ENCODE measurements at regions not wholly inside any gene's neighbourhood (a gene's known extent, or its start where the extent isn't known, plus 50 kb on each side); places are given as distances from the start of the nearest gene placed in this dataset.

DNA sequence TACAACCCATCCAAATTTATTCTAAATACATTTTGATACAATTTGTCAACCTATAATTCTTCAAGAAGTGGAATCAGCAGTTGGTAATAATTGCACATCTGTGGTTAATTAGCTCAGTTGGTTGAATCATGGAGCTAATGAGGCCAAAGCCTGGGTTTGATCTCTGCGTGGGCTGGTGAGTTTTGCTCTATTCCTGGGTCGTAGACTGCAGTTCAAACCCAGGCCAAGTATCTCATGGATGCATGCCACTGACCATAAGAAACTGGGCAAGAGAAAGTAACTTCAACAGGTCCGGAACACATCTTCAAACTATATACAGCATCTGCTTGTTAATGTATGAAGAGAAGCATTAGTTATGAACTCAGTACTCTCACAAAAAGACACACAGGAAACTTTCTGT, 779.7 kb downstream of the USP25 start:
- Mint-ChIP-seq H3K27me3 (ENCODE audit: insufficient read depth) (no peaks in the 10 kb centered on the region; the same call in 1 of the 2 replicates), H3K4me1 (ENCODE audit: low read depth) (peaks cover 17% of the 10 kb centered on the region), H3K9me3 (no peaks in the 10 kb centered on the region), H3K4me3 (no peak overlapping the region), H3K36me3 (ENCODE audit: low read depth) (no peaks in the 10 kb centered on the region; the same call in 1 of the 2 replicates), H3K27ac (peak overlapping the region; percentile 59)
- peak; percentile 35 for DNase-seq
- TF ChIP-seq, protein P1, sequence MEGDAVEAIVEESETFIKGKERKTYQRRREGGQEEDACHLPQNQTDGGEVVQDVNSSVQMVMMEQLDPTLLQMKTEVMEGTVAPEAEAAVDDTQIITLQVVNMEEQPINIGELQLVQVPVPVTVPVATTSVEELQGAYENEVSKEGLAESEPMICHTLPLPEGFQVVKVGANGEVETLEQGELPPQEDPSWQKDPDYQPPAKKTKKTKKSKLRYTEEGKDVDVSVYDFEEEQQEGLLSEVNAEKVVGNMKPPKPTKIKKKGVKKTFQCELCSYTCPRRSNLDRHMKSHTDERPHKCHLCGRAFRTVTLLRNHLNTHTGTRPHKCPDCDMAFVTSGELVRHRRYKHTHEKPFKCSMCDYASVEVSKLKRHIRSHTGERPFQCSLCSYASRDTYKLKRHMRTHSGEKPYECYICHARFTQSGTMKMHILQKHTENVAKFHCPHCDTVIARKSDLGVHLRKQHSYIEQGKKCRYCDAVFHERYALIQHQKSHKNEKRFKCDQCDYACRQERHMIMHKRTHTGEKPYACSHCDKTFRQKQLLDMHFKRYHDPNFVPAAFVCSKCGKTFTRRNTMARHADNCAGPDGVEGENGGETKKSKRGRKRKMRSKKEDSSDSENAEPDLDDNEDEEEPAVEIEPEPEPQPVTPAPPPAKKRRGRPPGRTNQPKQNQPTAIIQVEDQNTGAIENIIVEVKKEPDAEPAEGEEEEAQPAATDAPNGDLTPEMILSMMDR (IDR thresholded peaks at IDR 0.05) = no peak

DNA sequence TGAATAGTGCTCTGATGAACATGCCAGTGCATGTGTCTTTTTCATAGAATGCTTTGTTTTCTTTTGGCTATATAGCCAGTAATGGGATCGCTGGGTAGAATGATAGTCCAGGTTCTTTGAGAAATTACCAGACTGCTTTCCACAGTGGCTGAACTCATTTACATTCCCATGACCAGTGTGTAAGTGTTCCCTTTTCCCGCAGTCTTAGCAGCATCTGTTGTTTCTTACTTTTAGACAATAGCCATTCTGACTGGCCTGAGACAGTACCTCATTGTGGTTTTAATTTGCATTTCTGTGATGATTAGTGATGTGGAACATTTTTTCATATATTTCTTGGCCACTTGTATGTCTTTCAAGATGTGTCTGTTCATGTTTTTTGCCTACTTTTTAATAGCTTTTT, 784.5 kb downstream of the USP25 start:
- no peaks in the 10 kb centered on the region; the same call in 1 of the 2 replicates for H3K27me3 Mint-ChIP-seq (ENCODE audit: insufficient read depth)
- peaks cover 21% of the 10 kb centered on the region for H3K4me1 Mint-ChIP-seq (ENCODE audit: low read depth)
- H3K36me3 Mint-ChIP-seq (ENCODE audit: low read depth) = no peaks in the 10 kb centered on the region; the same call in 1 of the 2 replicates
- no peak for DNase-seq
- H3K9me3 Mint-ChIP-seq = no peaks in the 10 kb centered on the region
- no peak overlapping the region for H3K27ac Mint-ChIP-seq
- no peak overlapping the region for H3K4me3 Mint-ChIP-seq
- TF ChIP-seq, protein P1 (IDR thresholded peaks at IDR 0.05) = no peak

DNA sequence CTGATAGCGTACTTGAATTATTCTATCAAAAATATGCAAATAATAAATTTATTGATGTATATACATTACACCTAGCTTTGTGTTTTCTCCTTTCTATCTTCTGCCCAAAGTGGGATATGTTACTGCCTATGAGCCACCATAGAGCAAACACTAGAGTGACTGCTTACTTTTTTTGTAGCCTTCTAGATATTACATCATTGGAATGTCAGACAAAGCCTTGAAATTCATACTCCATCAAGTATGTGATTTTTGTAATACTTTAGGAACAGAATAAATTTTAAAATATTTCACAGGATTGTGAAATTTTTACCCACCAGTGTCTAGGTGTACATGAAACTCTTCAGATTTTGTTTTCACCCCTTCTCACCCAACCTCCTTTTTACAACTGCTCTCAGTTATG, 787.6 kb downstream of the USP25 start:
- TF ChIP-seq, protein P1 (IDR thresholded peaks at IDR 0.05) = no peak
- H3K4me1 Mint-ChIP-seq (ENCODE audit: low read depth) = peaks cover 18% of the 10 kb centered on the region
- no peaks in the 10 kb centered on the region; the same call in 1 of the 2 replicates for H3K27me3 Mint-ChIP-seq (ENCODE audit: insufficient read depth)
- DNase-seq = no peak
- H3K27ac Mint-ChIP-seq = no peak overlapping the region
- no peaks in the 10 kb centered on the region for H3K36me3 Mint-ChIP-seq (ENCODE audit: low read depth)
- H3K4me3 Mint-ChIP-seq = no peak overlapping the region
- H3K9me3 Mint-ChIP-seq = no peaks in the 10 kb centered on the region

DNA sequence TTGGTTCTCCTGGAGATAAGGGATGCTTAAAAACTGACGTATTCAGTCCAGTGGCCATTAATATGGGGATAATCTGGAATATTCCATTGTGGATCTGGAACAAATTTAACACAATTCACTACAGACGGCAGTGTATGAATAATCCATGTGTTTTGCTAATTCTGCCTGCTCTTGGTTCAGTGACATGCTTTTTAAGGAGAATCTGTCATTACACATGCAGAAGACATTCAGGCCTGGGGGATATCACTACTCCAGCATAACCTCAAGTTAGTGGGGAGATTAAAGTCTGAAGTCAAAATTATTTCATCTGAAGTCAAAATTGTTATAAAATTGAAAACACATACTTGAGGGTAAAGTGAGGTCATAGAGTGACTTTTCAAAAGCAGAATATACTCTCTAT, 789.3 kb downstream of the USP25 start:
- Mint-ChIP-seq H3K4me3 (no peak overlapping the region), H3K4me1 (ENCODE audit: low read depth) (peaks cover 33% of the 10 kb centered on the region), H3K27ac (no peak overlapping the region), H3K27me3 (ENCODE audit: insufficient read depth) (no peaks in the 10 kb centered on the region; the same call in 1 of the 2 replicates), H3K36me3 (ENCODE audit: low read depth) (no peaks in the 10 kb centered on the region), H3K9me3 (no peaks in the 10 kb centered on the region)
- TF ChIP-seq, protein P1 (IDR thresholded peaks at IDR 0.05) = no peak
- DNase-seq = no peak

DNA sequence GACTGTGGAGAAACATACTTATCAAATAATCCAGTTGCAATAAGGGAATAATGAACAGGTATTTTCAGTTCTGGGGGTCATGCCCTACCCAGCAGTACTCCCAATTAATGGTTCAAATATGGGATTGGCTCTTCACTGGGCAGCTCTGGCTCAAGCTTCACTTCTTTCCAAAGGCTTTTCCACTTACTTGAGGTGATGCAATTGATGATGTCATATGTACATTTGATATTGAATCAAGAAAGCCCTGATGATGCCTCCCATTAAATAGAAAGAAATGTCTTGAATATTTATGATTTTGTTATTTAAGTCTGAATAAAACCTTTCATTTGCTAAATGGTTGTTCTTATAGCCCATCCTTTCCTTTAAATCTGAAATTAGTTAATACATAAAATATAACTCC, 789.9 kb downstream of the USP25 start:
- Mint-ChIP-seq H3K36me3 (ENCODE audit: low read depth) (no peaks in the 10 kb centered on the region), H3K27me3 (ENCODE audit: insufficient read depth) (no peaks in the 10 kb centered on the region; the same call in 1 of the 2 replicates), H3K4me3 (no peak overlapping the region), H3K27ac (no peak overlapping the region), H3K9me3 (no peaks in the 10 kb centered on the region), H3K4me1 (ENCODE audit: low read depth) (peaks cover 33% of the 10 kb centered on the region)
- TF ChIP-seq, protein P1 (IDR thresholded peaks at IDR 0.05) = no peak
- no peak for DNase-seq

DNA sequence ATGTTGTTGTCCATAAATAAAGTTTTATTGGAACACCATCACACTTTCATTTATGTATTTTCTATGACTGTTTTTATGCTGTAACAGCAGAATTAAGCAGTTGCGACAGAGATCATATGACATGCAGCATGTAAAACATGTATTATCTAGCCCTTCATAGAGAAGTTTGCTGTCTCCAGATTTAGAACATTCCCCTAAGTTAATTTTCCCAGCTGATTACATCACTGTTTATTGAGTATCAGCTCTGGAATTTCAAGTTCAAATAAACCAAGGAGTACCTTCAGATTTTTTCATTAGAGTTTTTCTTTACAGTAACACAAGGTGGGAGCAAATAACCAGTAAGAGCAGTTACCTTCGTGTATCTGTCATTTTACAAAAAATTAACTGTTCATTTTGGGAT, 792.8 kb downstream of the USP25 start:
- Mint-ChIP-seq H3K27ac (peak overlapping the region; percentile 37; the same call in 1 of the 2 replicates), H3K4me1 (ENCODE audit: low read depth) (peaks cover 30% of the 10 kb centered on the region), H3K9me3 (no peaks in the 10 kb centered on the region), H3K36me3 (ENCODE audit: low read depth) (no peaks in the 10 kb centered on the region), H3K27me3 (ENCODE audit: insufficient read depth) (no peaks in the 10 kb centered on the region; the same call in 1 of the 2 replicates), H3K4me3 (no peak overlapping the region)
- TF ChIP-seq, protein P1 (IDR thresholded peaks at IDR 0.05) = no peak
- DNase-seq = peak; percentile 34

All from HFFc6 (cell line).